ENCODE measurements at regions not wholly inside any gene's neighbourhood (a gene's known extent, or its start where the extent isn't known, plus 50 kb on each side); places are given as distances from the start of the nearest gene placed in this dataset.

- no peak for DNase-seq
These were observed 287.9 kb upstream of the FMN2 start for GRCh38 chr1:239803781-239804180.

GRCh38 chr1:239804266-239804665 lies 287.4 kb upstream of the FMN2 start:
- no peak for DNase-seq

DNA sequence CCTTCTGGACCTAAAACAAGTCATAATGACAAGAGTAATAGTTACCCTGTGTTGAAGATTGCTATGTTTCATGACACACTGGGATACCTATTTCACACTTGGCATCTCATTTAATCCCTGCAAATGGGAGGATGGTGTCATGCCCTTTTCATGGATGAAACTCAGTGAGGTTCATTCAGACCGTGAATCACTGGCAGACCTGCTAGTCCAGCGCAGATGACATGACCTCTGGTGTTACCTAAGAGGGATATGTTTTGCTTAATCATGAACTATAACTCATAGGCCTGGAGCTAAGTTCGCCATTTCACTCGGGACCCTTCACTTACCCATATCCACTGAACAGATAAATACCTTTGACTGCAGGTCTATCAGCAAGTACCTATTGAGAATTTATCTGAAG lies 286.6 kb upstream of the FMN2 start:
- no peak for DNase-seq

- DNase-seq, result no peak
These were observed 285.6 kb upstream of the FMN2 start for GRCh38 chr1:239805851-239806772.

DNA sequence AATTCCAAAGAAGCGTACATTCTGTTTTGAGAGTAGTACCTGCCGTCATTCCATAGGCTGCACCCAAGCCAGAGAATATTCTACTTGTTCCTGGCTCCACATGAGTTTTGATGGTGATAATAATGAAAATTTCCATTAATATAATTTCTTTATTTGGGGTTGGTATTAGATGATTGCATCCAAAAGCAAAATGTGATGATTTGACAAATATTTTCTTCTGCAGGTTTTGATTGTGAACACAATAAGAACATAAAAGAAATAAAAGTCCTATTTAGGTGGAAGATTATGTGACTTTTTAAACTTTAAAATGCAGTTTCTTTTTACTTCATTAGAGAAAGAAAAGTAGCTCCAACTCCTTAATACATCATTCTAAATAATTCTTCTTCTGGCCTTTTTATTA lies 284.8 kb upstream of the FMN2 start:
- DNase-seq, result no peak

DNA sequence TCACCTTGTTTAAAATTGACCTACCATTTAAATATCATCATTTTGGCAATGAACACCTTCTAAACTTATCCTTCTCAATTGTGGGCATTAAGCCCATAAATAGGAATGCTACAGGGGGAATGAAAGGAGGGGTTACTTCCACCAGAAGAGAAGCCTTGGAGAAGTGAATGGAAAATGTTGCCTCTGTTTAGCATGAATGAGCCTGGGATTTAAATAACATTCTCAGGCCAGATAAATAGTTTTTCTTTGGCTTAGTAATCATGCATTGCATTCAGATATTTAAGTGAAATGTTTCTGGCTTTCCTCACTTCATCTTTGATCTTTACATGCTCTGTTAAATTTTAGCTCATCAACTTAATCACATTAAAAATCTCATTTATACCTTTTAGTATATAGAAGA lies 284.3 kb upstream of the FMN2 start:
- DNase-seq, result no peak

GRCh38 chr1:239810061-239810481 lies 281.6 kb upstream of the FMN2 start:
- no peak for DNase-seq

DNA sequence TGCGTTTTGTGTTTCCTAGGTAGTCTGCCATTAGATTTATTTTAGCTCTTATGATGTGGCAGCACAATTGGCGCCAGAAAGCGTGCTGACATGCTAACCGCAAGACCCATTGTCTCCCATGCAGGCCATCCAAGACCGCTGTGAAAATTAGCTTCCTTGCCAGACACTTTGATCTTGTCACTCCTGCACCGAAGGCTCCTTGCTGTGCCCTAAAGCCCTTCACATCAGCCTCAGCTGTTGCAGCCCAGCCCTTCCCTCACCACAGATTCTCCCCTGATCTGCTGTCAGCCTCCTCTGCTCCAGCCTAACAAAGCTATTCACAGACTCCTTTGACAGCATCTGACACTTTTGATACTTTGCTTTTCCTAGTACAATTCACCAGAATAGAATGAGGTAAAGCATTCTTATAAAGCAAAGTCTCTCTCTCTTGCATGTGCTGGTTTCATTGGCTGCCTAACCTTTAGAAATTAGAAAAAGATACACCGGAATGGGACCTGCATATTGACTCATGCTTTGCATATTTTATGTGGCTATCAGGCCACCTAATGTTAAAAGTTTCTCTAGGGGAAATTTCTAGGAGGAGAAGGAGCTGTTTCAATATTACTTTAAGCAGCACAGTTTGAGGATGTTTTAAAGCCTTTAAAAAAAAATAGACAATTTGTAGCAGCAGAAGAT lies 280.3 kb upstream of the FMN2 start:
- DNase-seq, result no peak

GRCh38 chr1:239812580-239812979 lies 279.1 kb upstream of the FMN2 start:
- no peak for DNase-seq

DNA sequence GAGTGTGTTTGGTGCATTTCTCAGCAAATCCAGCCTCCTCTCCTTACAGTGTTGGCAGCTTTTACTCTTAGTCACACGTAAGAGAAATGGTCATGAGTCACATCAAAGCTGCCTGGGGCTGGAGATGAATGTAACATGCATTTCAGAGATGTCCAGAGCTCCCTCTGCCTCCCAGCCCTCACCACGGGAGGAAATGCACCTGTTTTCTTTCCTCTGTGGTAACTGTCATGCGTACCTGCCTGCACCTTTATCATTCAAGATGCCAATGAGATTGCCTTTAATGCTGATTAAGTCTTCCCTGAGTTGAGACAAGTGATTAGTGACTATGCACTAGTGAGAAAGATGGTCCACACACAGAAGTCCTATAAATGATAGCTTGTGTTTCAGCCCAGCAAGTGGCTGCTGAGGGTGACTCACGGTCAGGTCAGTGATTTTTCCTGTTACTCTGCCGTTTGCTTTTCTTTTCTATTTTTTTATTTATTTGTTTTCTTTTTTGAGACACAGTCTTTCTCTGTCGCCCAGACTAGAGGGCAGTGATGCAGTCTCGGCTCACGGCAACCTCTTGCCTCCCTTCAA lies 277.3 kb upstream of the FMN2 start:
- no peak for DNase-seq

DNA sequence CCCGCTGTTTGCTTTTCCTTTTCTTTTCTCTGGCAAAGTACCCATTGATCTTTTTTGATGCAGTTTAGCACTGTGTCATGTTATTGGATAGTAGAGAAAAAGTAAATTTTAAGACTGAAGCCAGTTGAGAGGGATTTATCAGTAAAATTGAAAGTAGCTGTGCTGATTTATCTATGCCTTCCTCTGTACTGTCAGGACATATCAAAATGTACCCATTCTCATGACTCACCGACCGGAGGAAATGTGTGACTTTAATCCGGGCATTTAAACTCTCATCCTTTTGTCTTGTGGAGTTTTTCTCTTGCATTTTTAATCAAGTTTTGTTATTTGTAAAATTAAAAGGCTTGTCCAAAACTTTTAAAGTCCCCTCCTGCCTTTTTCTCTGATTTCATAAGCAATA lies 276.6 kb upstream of the FMN2 start:
- DNase-seq, result no peak

- DNase-seq, result no peak
These were observed 275.5 kb upstream of the FMN2 start for GRCh38 chr1:239816081-239816782.

- no peak for DNase-seq
These were observed 274.4 kb upstream of the FMN2 start for GRCh38 chr1:239817276-239817675.

DNA sequence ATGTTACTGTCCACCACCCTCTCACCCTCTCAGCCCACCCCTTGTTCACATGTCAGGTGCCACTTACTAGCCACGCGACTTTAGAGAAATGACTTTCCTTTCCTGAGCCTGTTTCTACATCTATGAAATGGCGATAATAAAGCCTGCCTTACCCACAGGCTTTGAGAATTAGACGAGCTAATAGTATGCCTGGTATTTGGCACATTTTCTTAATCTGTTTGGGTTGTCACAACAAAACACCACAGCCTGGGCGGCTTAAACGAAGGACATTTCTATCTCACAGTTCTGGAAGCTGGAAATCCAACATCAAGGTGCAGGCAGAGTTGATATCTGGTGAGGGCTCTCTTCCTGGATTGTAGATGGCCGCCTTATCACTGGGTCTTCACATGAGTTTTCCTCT lies 273.9 kb upstream of the FMN2 start:
- DNase-seq, result no peak

DNA sequence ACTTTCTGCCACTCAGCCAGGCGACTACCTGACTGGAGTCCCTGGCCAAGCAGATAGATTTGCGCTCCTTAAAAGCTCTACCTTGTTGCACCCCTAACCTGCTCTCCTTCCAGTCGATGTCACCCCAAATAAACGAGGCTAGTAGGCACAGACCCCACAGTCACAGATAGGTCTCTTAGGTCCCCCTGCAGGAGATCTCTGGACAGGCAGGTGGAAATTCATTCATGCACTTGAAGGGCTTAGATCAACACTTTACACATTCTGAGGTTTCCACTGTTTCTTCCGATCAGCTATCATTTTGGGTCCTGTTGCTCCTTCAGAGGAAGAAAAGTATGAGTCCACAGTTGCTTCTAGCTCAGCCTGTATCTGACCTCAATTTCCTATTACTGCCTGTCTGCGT lies 272.6 kb upstream of the FMN2 start:
- DNase-seq, result no peak

DNA sequence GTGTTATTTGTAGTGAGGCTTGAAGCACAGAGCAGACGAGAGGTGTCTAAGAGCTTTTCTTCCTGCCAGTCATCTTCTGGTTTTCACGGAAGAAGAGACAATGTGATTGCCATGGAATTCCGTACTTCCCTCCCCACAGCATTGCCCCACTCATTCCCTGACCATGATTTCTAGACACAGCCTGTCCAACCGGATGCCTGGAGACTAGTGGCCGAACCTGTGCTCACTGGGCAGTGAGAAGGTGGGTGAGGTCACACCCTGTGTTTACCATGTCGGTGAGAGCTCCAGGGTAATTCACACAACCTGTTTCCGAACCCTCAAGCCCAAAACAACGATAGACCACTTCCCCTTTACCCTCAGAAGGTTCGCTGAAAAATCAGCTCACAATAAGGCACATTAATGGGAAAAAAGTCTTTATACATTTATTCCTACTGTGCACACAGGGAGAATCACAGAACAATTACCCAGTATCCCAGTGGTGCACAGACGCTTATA lies 271.9 kb upstream of the FMN2 start:
- DNase-seq, result no peak

- DNase-seq, result no peak
These were observed 267.8 kb upstream of the FMN2 start for GRCh38 chr1:239823852-239824251.

GRCh38 chr1:239826211-239826610 lies 265.5 kb upstream of the FMN2 start:
- DNase-seq, result no peak

- DNase-seq, result no peak
These were observed 264.9 kb upstream of the FMN2 start for GRCh38 chr1:239826736-239827135.

GRCh38 chr1:239829535-239829934 lies 262.1 kb upstream of the FMN2 start:
- no peak for DNase-seq

GRCh38 chr1:239831577-239832355 lies 259.9 kb upstream of the FMN2 start:
- no peak for DNase-seq

DNA sequence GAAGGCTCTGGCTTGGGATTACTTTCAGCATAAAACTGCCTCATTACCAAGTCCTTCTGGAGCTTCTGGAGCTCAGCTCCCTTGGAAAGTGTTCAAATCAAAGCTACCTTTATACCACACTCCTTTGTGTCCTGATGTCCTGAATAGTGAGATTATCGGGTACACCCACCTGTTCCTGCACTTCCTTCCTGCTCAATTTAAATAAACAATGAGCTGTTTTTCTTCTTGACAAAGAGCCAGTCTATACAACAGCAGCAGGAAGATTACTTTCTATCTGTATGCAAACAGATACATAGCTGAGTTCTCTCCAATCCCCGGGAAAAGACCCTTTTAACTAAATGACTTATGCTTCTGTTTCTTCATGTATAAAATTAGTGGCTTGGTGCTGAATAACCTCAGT lies 258.0 kb upstream of the FMN2 start:
- DNase-seq, result no peak

Data from activated T-cell treated with anti-CD3 and anti-CD28 coated beads for 4 hours (primary cell).